ENCODE measurements at regions not wholly inside any gene's neighbourhood (a gene's known extent, or its start where the extent isn't known, plus 50 kb on each side); places are given as distances from the start of the nearest gene placed in this dataset.

GRCh38 chr13:63690672-63691071 is 2275.0 kb upstream of the PCDH20 start:
- TF ChIP-seq CTCF (IDR thresholded peaks at IDR 0.05; ENCODE audit: low read depth, low read length, poor library complexity, severe bottlenecking) (no peak), EZH2phosphoT487 (IDR thresholded peaks at IDR 0.05; ENCODE audit: borderline replicate concordance, low read length) (no peak)
